ENCODE measurements at regions not wholly inside any gene's neighbourhood (a gene's known extent, or its start where the extent isn't known, plus 50 kb on each side); places are given as distances from the start of the nearest gene placed in this dataset.

- Histone ChIP-seq H2BK20ac (ENCODE audit: low read length) (no peak overlapping the region), H4K20me1 (replicated peaks in 1 of 2; ENCODE audit: control insufficient read depth in 1 of 2, insufficient read depth in 2 of 2, low read length in 2 of 2) (no peaks in the 10 kb centered on the region), H3K18ac (ENCODE audit: extremely low read depth, low read length) (no peak overlapping the region), H4K91ac (replicated peaks; ENCODE audit: insufficient read length, low read length) (no peak overlapping the region), H3K36me3 (ENCODE audit: control insufficient read depth in 2 of 4, insufficient read depth in 4 of 4, low read length in 3 of 4) (no peaks in the 10 kb centered on the region), H2BK15ac (ENCODE audit: low read length) (no peak overlapping the region), H3K23ac (ENCODE audit: insufficient read length) (no peak overlapping the region), H2BK5ac (ENCODE audit: low read depth, low read length) (no peak overlapping the region), H3K4me2 (ENCODE audit: insufficient read depth in 1 of 2, low read depth in 2 of 2, low read length in 2 of 2) (no peak overlapping the region), H4K5ac (ENCODE audit: insufficient read length, low read depth, low read length) (no peak overlapping the region), H3K79me2 (ENCODE audit: control insufficient read depth in 1 of 2, insufficient read depth in 2 of 2, low read length in 2 of 2) (no peaks in the 10 kb centered on the region), H3K4me1 (replicated peaks in 1 of 4; ENCODE audit: control insufficient read depth in 3 of 4, insufficient read depth in 4 of 4, low read length in 3 of 4) (peaks cover 0 to 8% (median 5%) of the 10 kb centered on the region in 4 experiments; a peak in 4 of 7 replicates), H2BK12ac (ENCODE audit: low read depth, low read length) (no peak overlapping the region), H3K79me1 (ENCODE audit: low read depth, low read length) (no peaks in the 10 kb centered on the region), H2AK5ac (ENCODE audit: low read depth, low read length) (no peak overlapping the region), H3K4me3 (ENCODE audit: extremely low read depth in 1 of 4, insufficient read depth in 2 of 4, low read depth in 3 of 4, low read length in 4 of 4) (no peak overlapping the region), H3K27ac (ENCODE audit: low read depth, low read length) (no peak overlapping the region), H3K9me3 (ENCODE audit: insufficient read depth in 2 of 2, low read depth in 1 of 2, low read length in 1 of 2) (no peaks in the 10 kb centered on the region), H3K23me2 (ENCODE audit: low read depth, low read length) (no peaks in the 10 kb centered on the region), H2AFZ (ENCODE audit: low read length) (no peak overlapping the region), H4K8ac (ENCODE audit: extremely low read depth, insufficient read depth, low read length) (no peak overlapping the region), H3K4ac (replicated peaks; ENCODE audit: insufficient read length, low read depth, low read length) (no peak overlapping the region), H2BK120ac (replicated peaks; ENCODE audit: low read depth, low read length) (no peak overlapping the region), H3K14ac (ENCODE audit: insufficient read length) (no peak overlapping the region), H3K9ac (replicated peaks in 1 of 4; ENCODE audit: extremely low read depth in 1 of 4, low read depth in 3 of 4, low read length in 3 of 4) (no peak overlapping the region), H3K27me3 (replicated peaks in 1 of 4; ENCODE audit: control insufficient read depth in 3 of 4, extremely low read depth in 1 of 4, insufficient read depth in 3 of 4, low read length in 3 of 4) (no peaks in the 10 kb centered on the region), H3K56ac (replicated peaks; ENCODE audit: insufficient read length, low read depth, low read length) (no peak overlapping the region)
- DNase-seq (ENCODE audit: low read depth in 1 of 2, low spot score in 2 of 2) = no peak
- no peak for FAIRE-seq
- POLR2A ChIA-PET (ENCODE audit: partially characterized antibody) = no interaction called here
- 95% methylated on average over 1 of the region's 1 CpG; no CpG with 5 or more reads in 1 of the 2 experiments for WGBS, 2 experiments (ENCODE audit: extremely low coverage in 1 of 2, insufficient coverage in 1 of 2, insufficient read length in 1 of 2, insufficient replicate concordance in 2 of 2, low coverage in 1 of 2, low lambda C conversion rate in 2 of 2, missing lambda C conversion rate in 1 of 2)
- CTCF ChIA-PET (ENCODE audit: partially characterized antibody) = interaction anchor here (0.6 to 1.4 kb wide), 5 partner anchors 9 to 864 kb away, joined by 3 to 5 read pairs (median 4); no protein-coding TSS in a partner anchor
- TF ChIP-seq JUN (IDR thresholded peaks at IDR 0.05; ENCODE audit: low read depth, low read length) = no peak
- no peak for TF ChIP-seq HDAC6 (IDR thresholded peaks at IDR 0.05; ENCODE audit: low read depth, low read length)
- no peak for TF ChIP-seq MAFK (IDR thresholded peaks at IDR 0.05; ENCODE audit: low read depth, low read length)
- TF ChIP-seq SP1 (IDR thresholded peaks at IDR 0.05; ENCODE audit: low read depth, low read length) = no peak
- TF ChIP-seq TAF7 (optimal IDR thresholded peaks at IDR 0.05; ENCODE audit: borderline replicate concordance, low read depth, low read length) = no peak
Measured at GRCh38 chr1:96565546-96565945, 156.0 kb upstream of the PTBP2 start.

Measured in H1 (cell line).